GM06990 (cell line): ENCODE measurements at regions not wholly inside any gene's neighbourhood (a gene's known extent, or its start where the extent isn't known, plus 50 kb on each side); places are given as distances from the start of the nearest gene placed in this dataset.
"Not testable (repeated sequence)": the region's sequence is repeated elsewhere in the genome, so short reads cannot be mapped to it uniquely, and the experiment has no call there.

Source experiments
- DNase-seq: peaks from one replicate; pipeline ENCODE4 v3.0.0-alpha.2; 2011; ENCODE audit not compliant: insufficient read length; ENCODE audit errors: extremely low read depth
- H3K27me3 ChIP-seq: replicated peaks from 2 replicates; pipeline ENCODE4 v1.6.0; 2011; ENCODE audit warnings: low read length; ENCODE audit not compliant: control insufficient read depth, insufficient read depth
- H3K36me3 ChIP-seq: 2 replicates; pipeline ENCODE4 v1.5.1; 2011; ENCODE audit warnings: low read length; ENCODE audit not compliant: control insufficient read depth, insufficient read depth
- H3K4me3 ChIP-seq: replicated peaks from 2 replicates; pipeline ENCODE4 v1.5.1; 2011; ENCODE audit warnings: low read depth, mild to moderate bottlenecking, control low read depth, low read length
- TF ChIP-seq, protein P1 (sequence below): IDR thresholded peaks from 2 replicates; pipeline ENCODE4 v1.5.1; 2011; ENCODE audit warnings: low read length, control low read depth, mild to moderate bottlenecking, inconsistent platforms; ENCODE audit not compliant: insufficient read depth, poor library complexity, severe bottlenecking

DNA sequence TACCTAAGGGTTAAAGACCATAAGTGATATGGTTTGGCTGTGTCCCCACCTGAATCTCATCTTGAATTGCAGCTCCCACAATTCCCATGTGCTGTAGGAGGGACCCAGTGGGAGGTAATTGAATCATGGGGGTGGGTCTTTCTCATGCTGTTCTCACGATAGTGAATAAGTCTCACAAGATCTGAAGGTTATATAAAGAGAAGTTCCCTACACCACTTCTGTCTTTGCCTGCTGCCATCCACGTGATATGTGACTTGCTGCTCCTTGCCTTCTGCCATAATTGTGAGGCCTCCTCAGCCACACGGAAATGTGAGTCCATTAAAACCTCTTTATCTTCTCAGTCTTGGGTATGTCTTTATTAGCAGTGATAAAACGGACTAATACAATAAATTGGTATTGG is 75.0 kb upstream of the CADPS start:
- Histone ChIP-seq H3K36me3 (no peaks in the 10 kb centered on the region), H3K4me3 (no peak overlapping the region), H3K27me3 (no peaks in the 10 kb centered on the region)
- no peak for DNase-seq
- TF ChIP-seq, protein P1, sequence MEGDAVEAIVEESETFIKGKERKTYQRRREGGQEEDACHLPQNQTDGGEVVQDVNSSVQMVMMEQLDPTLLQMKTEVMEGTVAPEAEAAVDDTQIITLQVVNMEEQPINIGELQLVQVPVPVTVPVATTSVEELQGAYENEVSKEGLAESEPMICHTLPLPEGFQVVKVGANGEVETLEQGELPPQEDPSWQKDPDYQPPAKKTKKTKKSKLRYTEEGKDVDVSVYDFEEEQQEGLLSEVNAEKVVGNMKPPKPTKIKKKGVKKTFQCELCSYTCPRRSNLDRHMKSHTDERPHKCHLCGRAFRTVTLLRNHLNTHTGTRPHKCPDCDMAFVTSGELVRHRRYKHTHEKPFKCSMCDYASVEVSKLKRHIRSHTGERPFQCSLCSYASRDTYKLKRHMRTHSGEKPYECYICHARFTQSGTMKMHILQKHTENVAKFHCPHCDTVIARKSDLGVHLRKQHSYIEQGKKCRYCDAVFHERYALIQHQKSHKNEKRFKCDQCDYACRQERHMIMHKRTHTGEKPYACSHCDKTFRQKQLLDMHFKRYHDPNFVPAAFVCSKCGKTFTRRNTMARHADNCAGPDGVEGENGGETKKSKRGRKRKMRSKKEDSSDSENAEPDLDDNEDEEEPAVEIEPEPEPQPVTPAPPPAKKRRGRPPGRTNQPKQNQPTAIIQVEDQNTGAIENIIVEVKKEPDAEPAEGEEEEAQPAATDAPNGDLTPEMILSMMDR: no peak

GRCh38 chr3:62951037-62951613 is 75.9 kb upstream of the CADPS start:
- TF ChIP-seq, protein P1: no peak
- Histone ChIP-seq H3K4me3 (no peak overlapping the region), H3K36me3 (no peaks in the 10 kb centered on the region), H3K27me3 (no peaks in the 10 kb centered on the region)
- no peak for DNase-seq

DNA sequence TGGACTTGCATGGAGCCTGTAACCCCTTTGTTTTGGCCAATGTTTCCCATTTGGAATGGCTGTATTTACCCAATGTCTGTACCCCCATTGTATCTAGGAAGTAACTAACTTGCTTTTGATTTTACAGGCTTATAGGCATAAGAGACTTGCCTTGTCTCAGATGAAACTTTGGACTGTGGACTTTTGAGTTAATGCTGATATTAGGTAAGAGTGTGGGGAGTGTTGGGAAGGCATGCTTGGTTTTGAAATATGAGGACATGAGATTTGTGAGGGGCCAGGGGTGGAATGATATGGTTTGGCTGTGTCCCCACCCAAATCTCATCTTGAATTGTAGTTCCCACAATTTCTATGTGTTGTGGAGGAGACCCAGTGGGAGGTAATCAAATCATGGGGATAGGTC is 76.7 kb upstream of the CADPS start:
- H3K27me3 ChIP-seq, DNase-seq, H3K4me3 ChIP-seq, H3K36me3 ChIP-seq: not testable (repeated sequence)

DNA sequence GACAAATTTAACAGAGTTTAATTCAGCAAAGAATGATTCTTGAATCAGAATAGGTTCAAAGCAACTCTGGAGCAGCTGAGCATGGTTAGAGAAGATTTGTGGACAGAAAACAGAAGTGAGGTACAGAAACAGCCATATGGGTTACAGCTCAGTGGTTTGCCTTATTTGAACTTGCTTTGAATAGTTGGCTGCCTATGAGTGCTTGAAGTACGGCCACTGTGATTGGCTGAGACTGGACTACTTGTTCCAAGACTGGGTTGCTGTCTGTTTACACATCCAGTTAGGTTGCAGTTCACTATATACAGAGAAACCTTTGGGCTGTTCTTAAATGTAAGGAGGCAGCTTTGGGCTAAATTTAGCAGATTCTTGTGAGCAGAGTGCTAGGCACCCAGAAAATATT is 79.4 kb upstream of the CADPS start:
- H3K27me3 ChIP-seq: no peaks in the 10 kb centered on the region
- DNase-seq: no peak
- no peaks in the 10 kb centered on the region for H3K36me3 ChIP-seq
- H3K4me3 ChIP-seq: no peak overlapping the region
- TF ChIP-seq, protein P1: no peak

- H3K27me3 ChIP-seq: no peaks in the 10 kb centered on the region
- TF ChIP-seq, protein P1: no peak
- no peaks in the 10 kb centered on the region for H3K36me3 ChIP-seq
- H3K4me3 ChIP-seq: no peak overlapping the region
- no peak for DNase-seq
These were observed 79.9 kb upstream of the CADPS start for GRCh38 chr3:62955126-62955525.

DNA sequence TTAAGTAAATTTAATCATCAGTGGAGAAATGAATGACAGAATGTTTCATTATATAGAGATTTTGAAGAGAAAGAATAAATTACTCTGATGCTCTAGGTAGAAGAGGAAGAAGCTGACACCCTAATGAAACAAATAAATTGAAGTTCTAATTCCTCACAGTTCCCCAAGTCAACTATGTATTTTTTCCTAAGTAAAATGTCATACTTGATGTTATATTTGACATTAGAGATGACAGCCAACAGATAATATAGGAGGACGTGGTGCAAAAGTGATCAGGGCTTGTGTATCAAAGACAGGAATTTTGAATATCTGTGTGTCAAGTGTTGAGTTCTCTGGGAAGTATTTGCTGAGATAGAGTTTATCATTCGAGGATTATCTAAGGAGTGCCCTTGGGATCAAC is 81.2 kb upstream of the CADPS start:
- TF ChIP-seq, protein P1: no peak
- Histone ChIP-seq H3K4me3 (no peak overlapping the region), H3K36me3 (no peaks in the 10 kb centered on the region), H3K27me3 (no peaks in the 10 kb centered on the region)
- DNase-seq: no peak
